Peyer's patch (tissue), 4 donors: ENCODE measurements at regions not wholly inside any gene's neighbourhood (a gene's known extent, or its start where the extent isn't known, plus 50 kb on each side); places are given as distances from the start of the nearest gene placed in this dataset.

ENCODE experiments used
- CTCF ChIP-seq, 6 experiments: fragments of 450-650 bp in 4 of 6; fragments of 200-600 bp in 2 of 6; sonication (generic) in 1 of 6; IDR thresholded peaks; one replicate each; pipeline ENCODE4 v1.5.1; 2017 to 2019; ENCODE audit warnings: antibody characterized with exemption in 6 of 6, mild to moderate bottlenecking in 3 of 6, moderate library complexity in 1 of 6
- POLR2A ChIP-seq, 2 donors: fragments of 450-650 bp; IDR thresholded peaks; one replicate each; pipeline ENCODE4 v1.5.1; 2017; ENCODE audit warnings: antibody characterized with exemption in 2 of 2, mild to moderate bottlenecking in 2 of 2, moderate library complexity in 2 of 2

- TF ChIP-seq POLR2A (IDR thresholded peaks at IDR 0.05) = no peak
- no peak for TF ChIP-seq CTCF (IDR thresholded peaks at IDR 0.05)
These were observed 95.4 kb upstream of the ENPP6 start for GRCh38 chr4:184313058-184313581.
